ENCODE measurements at regions not wholly inside any gene's neighbourhood (a gene's known extent, or its start where the extent isn't known, plus 50 kb on each side); places are given as distances from the start of the nearest gene placed in this dataset.

DNA sequence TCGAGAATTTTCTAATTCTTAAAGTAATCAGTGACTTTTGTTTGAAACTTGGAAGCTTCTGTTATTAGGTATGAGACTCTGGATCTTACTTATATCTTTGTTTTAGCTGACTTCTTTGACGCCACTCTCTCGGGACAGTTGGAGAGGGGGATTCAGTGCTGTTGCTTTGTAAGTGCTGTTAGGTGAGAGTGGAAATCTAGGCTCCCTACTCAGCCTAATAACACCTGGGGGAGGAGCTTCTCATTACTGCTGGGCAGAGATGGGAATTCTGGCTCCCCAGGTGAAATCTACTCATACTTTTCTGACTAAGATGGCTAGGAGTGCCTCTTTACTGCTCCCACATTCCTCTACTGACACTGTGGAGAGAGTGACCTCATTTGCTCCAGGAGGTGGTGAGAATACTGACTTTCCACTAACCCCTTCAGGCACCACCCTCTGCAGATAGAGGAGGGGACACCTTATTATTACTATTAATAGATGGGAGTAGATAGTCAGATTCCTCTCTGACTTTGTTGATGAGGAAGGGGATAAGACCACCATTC, 324.9 kb upstream of the SPRY2 start:
- Histone ChIP-seq H3K27ac (no peak overlapping the region), H3K27me3 (replicated peaks) (no peaks in the 10 kb centered on the region), H3K36me3 (replicated peaks) (no peaks in the 10 kb centered on the region), H3K4me3 (ENCODE audit: low read depth, low read length) (no peak overlapping the region)
- no peak for DNase-seq
- TF ChIP-seq, protein P1, sequence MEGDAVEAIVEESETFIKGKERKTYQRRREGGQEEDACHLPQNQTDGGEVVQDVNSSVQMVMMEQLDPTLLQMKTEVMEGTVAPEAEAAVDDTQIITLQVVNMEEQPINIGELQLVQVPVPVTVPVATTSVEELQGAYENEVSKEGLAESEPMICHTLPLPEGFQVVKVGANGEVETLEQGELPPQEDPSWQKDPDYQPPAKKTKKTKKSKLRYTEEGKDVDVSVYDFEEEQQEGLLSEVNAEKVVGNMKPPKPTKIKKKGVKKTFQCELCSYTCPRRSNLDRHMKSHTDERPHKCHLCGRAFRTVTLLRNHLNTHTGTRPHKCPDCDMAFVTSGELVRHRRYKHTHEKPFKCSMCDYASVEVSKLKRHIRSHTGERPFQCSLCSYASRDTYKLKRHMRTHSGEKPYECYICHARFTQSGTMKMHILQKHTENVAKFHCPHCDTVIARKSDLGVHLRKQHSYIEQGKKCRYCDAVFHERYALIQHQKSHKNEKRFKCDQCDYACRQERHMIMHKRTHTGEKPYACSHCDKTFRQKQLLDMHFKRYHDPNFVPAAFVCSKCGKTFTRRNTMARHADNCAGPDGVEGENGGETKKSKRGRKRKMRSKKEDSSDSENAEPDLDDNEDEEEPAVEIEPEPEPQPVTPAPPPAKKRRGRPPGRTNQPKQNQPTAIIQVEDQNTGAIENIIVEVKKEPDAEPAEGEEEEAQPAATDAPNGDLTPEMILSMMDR (IDR thresholded peaks at IDR 0.05; ENCODE audit: low read depth, low read length, missing control alignments) = no peak
- in situ Hi-C loops (cut with HindIII; ENCODE audit: low pct_ligation_motif_present, low sequenced_read_pairs) = no loop called here

DNA sequence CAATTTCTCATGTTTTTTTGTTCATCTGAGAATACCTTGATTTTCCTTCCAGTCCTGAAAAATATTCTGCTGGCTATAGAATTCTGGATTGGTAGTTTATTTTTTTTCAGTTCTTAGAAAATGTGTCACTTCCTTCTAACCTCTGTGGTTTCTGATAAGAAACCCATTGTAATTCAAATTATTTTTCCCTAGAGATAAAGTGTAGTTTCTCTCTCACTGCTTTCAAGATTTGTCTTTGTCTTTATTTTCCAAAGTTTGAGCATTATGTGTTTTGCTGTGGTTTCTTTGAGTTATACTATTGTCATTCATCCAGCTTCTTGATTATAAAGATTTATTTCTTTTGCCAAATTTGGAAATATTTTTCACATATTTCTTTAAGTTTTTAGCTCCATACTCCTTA, 324.0 kb upstream of the SPRY2 start:
- H3K4me3 ChIP-seq (ENCODE audit: low read depth, low read length) = no peak overlapping the region
- TF ChIP-seq, protein P1 (IDR thresholded peaks at IDR 0.05; ENCODE audit: low read depth, low read length, missing control alignments) = no peak
- in situ Hi-C loops (cut with HindIII; ENCODE audit: low pct_ligation_motif_present, low sequenced_read_pairs) = no loop called here
- no peaks in the 10 kb centered on the region for H3K36me3 ChIP-seq (replicated peaks)
- peak overlapping the region; percentile 2 for H3K27ac ChIP-seq
- no peak for DNase-seq
- no peaks in the 10 kb centered on the region for H3K27me3 ChIP-seq (replicated peaks)

DNA sequence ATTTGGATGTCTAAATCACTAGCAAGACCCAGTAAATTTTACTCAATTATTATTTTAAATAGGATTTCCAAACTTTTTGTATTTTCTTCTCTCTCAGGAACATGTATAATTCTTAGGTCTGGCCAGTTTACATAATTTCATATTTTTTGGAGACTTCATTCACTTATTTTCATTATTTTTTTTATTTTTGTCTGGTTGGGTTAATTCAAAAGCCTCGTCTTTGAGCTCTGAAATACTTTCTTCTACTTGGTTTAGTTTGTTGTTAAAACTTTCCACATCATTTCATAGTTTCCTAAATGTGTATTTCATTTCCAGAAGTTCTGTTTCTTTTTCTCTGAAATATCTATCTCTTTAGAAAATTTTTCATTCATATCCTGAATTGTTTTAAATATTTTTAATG, 322.9 kb upstream of the SPRY2 start:
- in situ Hi-C loops (cut with HindIII; ENCODE audit: low pct_ligation_motif_present, low sequenced_read_pairs) = no loop called here
- DNase-seq = no peak
- no peak overlapping the region for H3K27ac ChIP-seq
- no peak overlapping the region for H3K4me3 ChIP-seq (ENCODE audit: low read depth, low read length)
- TF ChIP-seq, protein P1 (IDR thresholded peaks at IDR 0.05; ENCODE audit: low read depth, low read length, missing control alignments) = no peak
- no peaks in the 10 kb centered on the region for H3K36me3 ChIP-seq (replicated peaks)
- no peaks in the 10 kb centered on the region for H3K27me3 ChIP-seq (replicated peaks)

DNA sequence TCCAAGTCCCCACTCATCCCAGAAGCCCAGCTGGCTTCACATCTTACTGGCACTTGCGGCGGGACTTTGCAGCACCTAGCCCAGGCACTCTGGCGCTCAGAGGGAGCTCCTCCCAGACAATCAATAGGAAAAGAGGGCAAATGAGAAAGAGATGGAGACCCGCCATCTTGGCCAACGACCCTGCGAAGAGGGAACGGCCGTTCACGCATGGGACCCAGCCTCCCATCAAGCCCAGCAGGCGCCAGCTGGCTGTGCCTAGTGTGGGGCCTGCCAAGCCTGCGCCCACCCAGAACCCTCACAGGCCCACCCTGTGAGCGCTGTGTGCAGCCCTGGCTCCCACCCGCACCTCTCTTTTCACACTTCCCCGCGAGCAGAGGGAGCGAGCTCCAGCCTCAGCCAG, 317.8 kb upstream of the SPRY2 start:
- no peaks in the 10 kb centered on the region for H3K36me3 ChIP-seq (replicated peaks)
- DNase-seq = no peak
- in situ Hi-C loops (cut with HindIII; ENCODE audit: low pct_ligation_motif_present, low sequenced_read_pairs) = no loop called here
- no peak overlapping the region for H3K27ac ChIP-seq
- no peak overlapping the region for H3K4me3 ChIP-seq (ENCODE audit: low read depth, low read length)
- TF ChIP-seq, protein P1 (IDR thresholded peaks at IDR 0.05; ENCODE audit: low read depth, low read length, missing control alignments) = no peak
- no peaks in the 10 kb centered on the region for H3K27me3 ChIP-seq (replicated peaks)

DNA sequence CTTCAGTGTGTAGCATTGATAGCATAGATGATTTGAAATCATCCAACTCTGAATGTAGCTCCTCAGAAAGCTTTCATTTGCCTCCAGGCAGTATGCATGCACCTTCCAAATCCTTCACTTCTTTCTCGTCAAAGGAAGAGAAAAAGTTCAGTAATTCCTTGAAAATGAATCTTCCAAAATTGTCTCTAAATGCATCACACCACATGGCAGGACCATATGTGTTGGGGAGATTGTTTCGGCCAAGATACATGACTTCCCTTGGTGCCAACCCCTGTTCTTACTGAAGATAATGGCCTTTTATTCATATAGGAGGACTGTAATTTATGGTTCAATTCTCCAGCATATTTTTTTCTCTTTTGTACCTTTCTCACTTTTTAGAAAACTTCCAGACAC, 315.6 kb upstream of the SPRY2 start:
- no peak for DNase-seq
- no peaks in the 10 kb centered on the region for H3K36me3 ChIP-seq (replicated peaks)

More for the DNA sequence above, 315.6 kb upstream of the SPRY2 start:
- TF ChIP-seq, protein P1 (IDR thresholded peaks at IDR 0.05; ENCODE audit: low read depth, low read length, missing control alignments) = no peak
- in situ Hi-C loops (cut with HindIII; ENCODE audit: low pct_ligation_motif_present, low sequenced_read_pairs) = no loop called here
- Histone ChIP-seq H3K27me3 (replicated peaks) (no peaks in the 10 kb centered on the region), H3K27ac (no peak overlapping the region), H3K4me3 (ENCODE audit: low read depth, low read length) (no peak overlapping the region)
